Heart left ventricle (tissue), 13 donors: ENCODE measurements at regions not wholly inside any gene's neighbourhood (a gene's known extent, or its start where the extent isn't known, plus 50 kb on each side); places are given as distances from the start of the nearest gene placed in this dataset.
"Not testable (repeated sequence)": the region's sequence is repeated elsewhere in the genome, so short reads cannot be mapped to it uniquely, and the experiment has no call there.

ENCODE experiments used
- CTCF ChIP-seq, 12 donors: fragments of 200-600 bp; sonication (generic) in 4 of 12; IDR thresholded peaks; one replicate each; pipeline versions ENCODE4 v1.5.0 to v1.8.0; 2018 to 2022; ENCODE audit warnings: antibody characterized with exemption in 12 of 12, mild to moderate bottlenecking in 5 of 12
- POLR2A ChIP-seq, 2 donors: fragments of 450-650 bp; IDR thresholded peaks; one replicate each; pipeline ENCODE4 v1.6.1; 2017; ENCODE audit warnings: antibody characterized with exemption in 2 of 2, mild to moderate bottlenecking in 2 of 2, moderate library complexity in 2 of 2
- donor health status: ischemic (EF 13 %, LVEDD 7.1; RV severe dilation, severe dysfunction).
- donor health status: DM: no; HTN: yes; CAD: no.
- donor health status: DM: no; HTN: no; CAD: no.
- donor health status: ischemic (EF 25% LVEDD 6.9; RV normal size, moderate dysfunction).
- donor health status: ischemic (EF 25% LVEDD 5.7; RV mildly dilated, moderate dysfunction).
- donor health status: ischemic (EF 35%, LVEDD 5.7; RV mildly dilated, moderate dysfunction).
- donor health status: nonischemic (EF 11% LVEDD 7.7; RV severe dilation, severe dysfunction).
- donor health status: DM: yes; HTN: yes; CAD: no.
- donor health status: PGD.
- donor health status: ischemic (EF 29% LVEDD 5.4; RV normal size, mild dysfunction).
- donor health status: nonischemic (EF 23%, LVEDD 6.1; RV moderate dilation, normal function).

DNA sequence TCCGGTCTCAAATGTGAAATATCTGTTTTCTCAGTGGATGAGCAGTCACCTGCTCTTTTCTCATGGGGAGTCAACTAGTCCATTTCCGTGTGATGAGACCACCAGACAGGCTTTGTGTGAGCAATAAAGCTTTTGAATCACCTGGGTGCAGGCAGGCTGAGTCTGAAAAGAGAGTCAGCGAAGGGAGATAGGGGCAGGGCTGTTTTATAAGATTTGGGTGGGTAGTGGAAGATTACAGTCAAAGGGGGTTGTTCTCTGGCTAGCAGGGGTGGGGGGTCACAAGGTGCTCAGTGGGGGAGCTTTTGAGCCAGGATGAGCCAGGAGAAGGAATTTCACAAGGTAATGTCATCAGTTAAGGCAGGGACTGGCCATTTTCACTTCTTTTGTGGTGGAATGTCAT is 176.5 kb upstream of the SERPINE2 start:
- TF ChIP-seq CTCF, POLR2A (IDR thresholded peaks at IDR 0.05): not testable (repeated sequence)
